ENCODE measurements at regions not wholly inside any gene's neighbourhood (a gene's known extent, or its start where the extent isn't known, plus 50 kb on each side); places are given as distances from the start of the nearest gene placed in this dataset.

DNA sequence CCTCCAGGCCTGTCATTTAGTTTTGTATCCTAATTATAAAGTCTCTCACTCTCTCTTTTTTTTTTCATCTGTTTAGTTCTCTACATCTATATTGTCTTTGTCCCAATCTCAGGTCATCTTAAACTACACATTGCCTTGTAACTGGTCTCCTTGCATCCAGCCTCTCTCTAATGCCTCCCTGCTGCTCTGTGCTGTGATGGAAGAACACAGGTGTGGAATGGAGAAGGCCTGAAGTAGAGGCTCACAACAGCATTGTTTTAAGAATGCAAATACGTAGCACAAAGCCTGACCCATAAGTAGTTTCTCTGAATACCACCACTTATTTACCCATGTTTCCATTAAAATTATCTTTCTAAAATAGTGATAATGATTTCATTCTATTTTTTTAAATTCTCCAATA is 108.8 kb upstream of the FRY start:
- Histone ChIP-seq H3K36me3 (replicated peaks) (no peaks in the 10 kb centered on the region), H3K27me3 (replicated peaks) (no peaks in the 10 kb centered on the region), H3K4me3 (ENCODE audit: low read depth, low read length) (no peak overlapping the region), H3K27ac (no peak overlapping the region)
- TF ChIP-seq, protein P1, sequence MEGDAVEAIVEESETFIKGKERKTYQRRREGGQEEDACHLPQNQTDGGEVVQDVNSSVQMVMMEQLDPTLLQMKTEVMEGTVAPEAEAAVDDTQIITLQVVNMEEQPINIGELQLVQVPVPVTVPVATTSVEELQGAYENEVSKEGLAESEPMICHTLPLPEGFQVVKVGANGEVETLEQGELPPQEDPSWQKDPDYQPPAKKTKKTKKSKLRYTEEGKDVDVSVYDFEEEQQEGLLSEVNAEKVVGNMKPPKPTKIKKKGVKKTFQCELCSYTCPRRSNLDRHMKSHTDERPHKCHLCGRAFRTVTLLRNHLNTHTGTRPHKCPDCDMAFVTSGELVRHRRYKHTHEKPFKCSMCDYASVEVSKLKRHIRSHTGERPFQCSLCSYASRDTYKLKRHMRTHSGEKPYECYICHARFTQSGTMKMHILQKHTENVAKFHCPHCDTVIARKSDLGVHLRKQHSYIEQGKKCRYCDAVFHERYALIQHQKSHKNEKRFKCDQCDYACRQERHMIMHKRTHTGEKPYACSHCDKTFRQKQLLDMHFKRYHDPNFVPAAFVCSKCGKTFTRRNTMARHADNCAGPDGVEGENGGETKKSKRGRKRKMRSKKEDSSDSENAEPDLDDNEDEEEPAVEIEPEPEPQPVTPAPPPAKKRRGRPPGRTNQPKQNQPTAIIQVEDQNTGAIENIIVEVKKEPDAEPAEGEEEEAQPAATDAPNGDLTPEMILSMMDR (IDR thresholded peaks at IDR 0.05; ENCODE audit: low read depth, low read length, missing control alignments) = no peak
- no peak for DNase-seq
- in situ Hi-C loops (cut with HindIII; ENCODE audit: low pct_ligation_motif_present, low sequenced_read_pairs) = no loop called here

DNA sequence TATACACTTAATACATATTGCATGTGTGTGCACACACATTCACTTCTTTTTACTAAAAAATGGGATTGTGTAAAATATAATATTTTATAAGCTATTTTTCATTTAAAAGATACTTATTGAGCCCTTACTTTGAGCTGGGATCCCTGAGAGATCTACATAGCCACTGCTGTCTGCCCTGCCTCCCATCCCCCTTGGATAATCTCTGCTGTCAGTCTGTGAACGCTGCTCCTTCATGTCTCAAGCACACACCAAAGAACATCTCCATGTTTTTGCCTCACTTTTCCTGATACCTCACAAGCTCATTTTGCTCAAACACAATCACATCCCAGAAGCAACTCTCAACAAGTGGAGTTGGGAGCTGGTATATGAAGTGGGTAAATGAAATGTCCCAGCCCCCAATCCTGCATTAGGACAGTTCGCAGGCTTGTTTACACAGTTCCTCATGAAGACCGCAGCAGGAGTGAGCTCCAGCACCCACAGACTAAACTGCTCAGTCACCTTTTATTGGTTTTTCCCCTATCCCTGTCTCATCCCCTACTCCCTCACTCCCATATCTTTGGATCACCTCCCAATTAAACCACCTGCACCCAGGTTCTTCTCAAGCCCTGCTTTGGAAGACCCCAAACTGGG is 108.3 kb upstream of the FRY start:
- H3K36me3 ChIP-seq (replicated peaks) = no peaks in the 10 kb centered on the region
- in situ Hi-C loops (cut with HindIII; ENCODE audit: low pct_ligation_motif_present, low sequenced_read_pairs) = no loop called here
- no peak for DNase-seq

DNA sequence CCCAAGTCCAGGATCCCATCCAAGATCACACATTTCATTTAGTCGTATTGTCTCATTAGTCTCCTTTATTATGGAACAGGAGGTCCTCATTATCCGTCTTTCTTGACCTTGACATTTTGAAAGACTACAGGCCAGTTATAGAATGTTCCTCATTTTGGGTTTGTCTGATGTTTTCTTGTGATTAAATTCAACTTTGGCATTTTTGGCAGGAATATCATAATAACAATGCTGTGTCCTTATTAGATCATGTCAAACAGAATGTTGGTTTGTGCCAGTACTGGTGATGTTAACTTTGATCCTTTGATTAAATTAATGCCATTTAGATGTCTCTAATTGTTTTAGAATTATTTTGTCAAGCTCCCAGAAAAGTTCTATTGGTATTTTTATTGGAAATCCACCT is 106.5 kb upstream of the FRY start:
- TF ChIP-seq, protein P1 (IDR thresholded peaks at IDR 0.05; ENCODE audit: low read depth, low read length, missing control alignments) = no peak
- H3K36me3 ChIP-seq (replicated peaks) = no peaks in the 10 kb centered on the region
- H3K27me3 ChIP-seq (replicated peaks) = no peaks in the 10 kb centered on the region
- in situ Hi-C loops (cut with HindIII; ENCODE audit: low pct_ligation_motif_present, low sequenced_read_pairs) = no loop called here
- no peak for DNase-seq
- no peak overlapping the region for H3K4me3 ChIP-seq (ENCODE audit: low read depth, low read length)
- H3K27ac ChIP-seq = no peak overlapping the region

More for the DNA sequence above, 108.3 kb upstream of the FRY start:
- TF ChIP-seq, protein P1 (IDR thresholded peaks at IDR 0.05; ENCODE audit: low read depth, low read length, missing control alignments) = no peak
- no peak overlapping the region for H3K27ac ChIP-seq
- no peak overlapping the region for H3K4me3 ChIP-seq (ENCODE audit: low read depth, low read length)
- H3K27me3 ChIP-seq (replicated peaks) = no peaks in the 10 kb centered on the region

DNA sequence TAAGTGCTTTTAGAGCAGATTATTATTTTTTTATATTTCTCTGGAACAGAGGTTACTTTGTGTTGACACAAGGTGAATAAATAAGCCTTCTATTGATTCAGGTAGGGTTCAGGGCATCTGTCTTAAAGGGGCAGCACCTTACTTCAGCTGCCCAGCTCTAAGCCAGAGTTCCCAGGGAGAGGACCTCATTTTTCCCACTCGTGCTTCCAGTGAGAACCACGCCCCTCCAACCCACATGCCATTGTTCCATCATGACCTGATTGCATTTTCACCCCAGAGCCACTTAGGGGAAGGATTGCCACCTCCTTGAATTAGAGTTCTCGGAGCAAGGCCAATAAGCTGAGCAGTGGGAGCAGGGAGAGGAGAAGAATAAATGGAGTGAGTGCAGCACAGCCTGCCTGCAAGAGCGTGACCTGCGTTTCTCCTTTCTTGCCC is 104.3 kb upstream of the FRY start:
- Histone ChIP-seq H3K27ac (no peak overlapping the region), H3K36me3 (replicated peaks) (no peaks in the 10 kb centered on the region), H3K27me3 (replicated peaks) (no peaks in the 10 kb centered on the region), H3K4me3 (ENCODE audit: low read depth, low read length) (no peak overlapping the region)
- DNase-seq = no peak
- in situ Hi-C loops (cut with HindIII; ENCODE audit: low pct_ligation_motif_present, low sequenced_read_pairs) = no loop called here
- TF ChIP-seq, protein P1 (IDR thresholded peaks at IDR 0.05; ENCODE audit: low read depth, low read length, missing control alignments) = no peak

DNA sequence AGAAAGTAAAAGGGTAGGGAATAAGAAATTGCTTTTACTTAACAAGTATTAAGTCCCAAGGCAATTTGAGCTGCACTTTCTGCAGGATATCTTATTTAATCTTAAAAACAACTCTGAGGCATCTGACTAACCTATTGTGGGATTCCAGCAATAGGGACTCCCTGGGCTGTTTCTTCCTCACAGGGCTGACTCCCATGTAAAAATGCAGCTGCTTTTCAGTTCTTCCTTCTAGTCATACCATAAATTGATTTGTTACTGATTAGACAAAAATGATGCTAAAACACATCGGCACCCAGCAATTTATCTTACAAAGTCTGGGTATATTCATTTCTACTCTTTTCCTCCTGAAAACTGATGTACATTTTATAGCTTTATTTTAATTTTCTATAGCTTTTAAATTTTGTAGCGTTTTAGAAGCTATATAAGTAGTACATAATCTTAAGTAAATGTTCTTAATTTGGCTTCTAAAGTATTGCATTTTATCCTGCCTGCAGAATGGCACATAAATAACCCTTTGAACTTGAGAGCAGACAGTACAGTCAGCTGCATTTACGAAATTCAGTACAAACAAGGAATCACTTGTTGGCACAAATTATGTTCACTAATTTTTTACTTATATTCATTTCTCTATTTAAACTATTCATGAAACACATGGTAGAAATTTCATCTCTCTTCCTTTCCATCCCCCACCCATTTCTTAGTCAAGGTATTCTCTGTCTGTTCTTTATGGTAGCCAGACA is 102.4 kb upstream of the FRY start:
- no peak overlapping the region for H3K4me3 ChIP-seq (ENCODE audit: low read depth, low read length)
- H3K27me3 ChIP-seq (replicated peaks) = no peaks in the 10 kb centered on the region
- DNase-seq = no peak
- in situ Hi-C loops (cut with HindIII; ENCODE audit: low pct_ligation_motif_present, low sequenced_read_pairs) = no loop called here
- no peak overlapping the region for H3K27ac ChIP-seq
- no peaks in the 10 kb centered on the region for H3K36me3 ChIP-seq (replicated peaks)
- TF ChIP-seq, protein P1 (IDR thresholded peaks at IDR 0.05; ENCODE audit: low read depth, low read length, missing control alignments) = no peak
